Liver (tissue), 3 donors: ENCODE measurements at regions not wholly inside any gene's neighbourhood (a gene's known extent, or its start where the extent isn't known, plus 50 kb on each side); places are given as distances from the start of the nearest gene placed in this dataset.

Source experiments
- ATF3 ChIP-seq: IDR thresholded peaks from 2 replicates; pipeline ENCODE4 v1.6.1; 2016; ENCODE audit warnings: antibody characterized with exemption
- CTCF ChIP-seq: fragments of 150-350 bp; IDR thresholded peaks from 2 replicates; pipeline ENCODE4 v1.5.1; 2017; ENCODE audit warnings: improper control_type of control experiment, low read depth, low read length; ENCODE audit not compliant: missing input control
- EGR1 ChIP-seq, 2 donors: IDR thresholded peaks; 2 replicates each; pipeline ENCODE4 v1.6.1; 2016 to 2018; ENCODE audit warnings: antibody characterized with exemption in 2 of 2, low read depth in 2 of 2
- GABPA ChIP-seq, 2 donors: IDR thresholded peaks in 1 of 2; conservative IDR thresholded peaks in 1 of 2; 2 replicates each; pipeline ENCODE4 v1.6.1; 2016; ENCODE audit warnings: antibody characterized with exemption in 2 of 2, mild to moderate bottlenecking in 1 of 2, moderate library complexity in 1 of 2
- MAX ChIP-seq: IDR thresholded peaks from 2 replicates; pipeline ENCODE4 v1.6.1; 2016; ENCODE audit warnings: antibody characterized with exemption
- RAD21 ChIP-seq, 2 donors: IDR thresholded peaks; 2 replicates each; pipeline ENCODE4 v1.6.1; 2016; ENCODE audit warnings: antibody characterized with exemption in 2 of 2, mild to moderate bottlenecking in 2 of 2
- REST ChIP-seq: IDR thresholded peaks from 2 replicates; pipeline ENCODE4 v1.6.1; 2016; ENCODE audit warnings: antibody characterized with exemption, mild to moderate bottlenecking
- RXRA ChIP-seq, 2 donors: IDR thresholded peaks; 2 replicates each; pipeline ENCODE4 v1.6.1; 2017 to 2018; ENCODE audit warnings: antibody characterized with exemption in 2 of 2, mild to moderate bottlenecking in 1 of 2
- SP1 ChIP-seq: IDR thresholded peaks from 2 replicates; pipeline ENCODE4 v1.6.1; 2018; ENCODE audit warnings: antibody characterized with exemption, mild to moderate bottlenecking
- TAF1 ChIP-seq: conservative IDR thresholded peaks from 2 replicates; pipeline ENCODE4 v1.6.1; 2016; ENCODE audit warnings: antibody characterized with exemption, mild to moderate bottlenecking
- YY1 ChIP-seq: IDR thresholded peaks from 2 replicates; pipeline ENCODE4 v1.6.1; 2016; ENCODE audit warnings: antibody characterized with exemption, mild to moderate bottlenecking
- ZBTB33 ChIP-seq: IDR thresholded peaks from 2 replicates; pipeline ENCODE4 v1.6.1; 2016; ENCODE audit warnings: antibody characterized with exemption
- donor health status: healthy.
- donor health status: healthy.

- TF ChIP-seq EGR1 (IDR thresholded peaks at IDR 0.05; ENCODE audit: low read depth in 2 of 2) = no peak
- TF ChIP-seq CTCF = no peak
- TF ChIP-seq ATF3 = no peak
- TF ChIP-seq TAF1 = no peak
- no peak for TF ChIP-seq GABPA (IDR thresholded peaks at IDR 0.05 in 1 of 2, conservative IDR thresholded peaks at IDR 0.05 in 1 of 2)
- no peak for TF ChIP-seq RXRA (IDR thresholded peaks at IDR 0.05)
- TF ChIP-seq MAX = no peak
- no peak for TF ChIP-seq RAD21 (IDR thresholded peaks at IDR 0.05)
- TF ChIP-seq REST = no peak
- TF ChIP-seq YY1 = no peak
- TF ChIP-seq SP1 = no peak
- no peak for TF ChIP-seq ZBTB33
Observed at GRCh38 chr16:49956915-49957314, 68.1 kb upstream of the CNEP1R1 start.
